ENCODE measurements at regions not wholly inside any gene's neighbourhood (a gene's known extent, or its start where the extent isn't known, plus 50 kb on each side); places are given as distances from the start of the nearest gene placed in this dataset.

- H3K27me3 Mint-ChIP-seq (ENCODE audit: insufficient read depth), result peaks cover 2% of the 10 kb centered on the region
- intact Hi-C loops (cut with micrococcal nuclease), result loop anchor here (1.0 to 2.0 kb wide), 3 partner anchors 12 to 91 kb away; no protein-coding TSS in a partner anchor
- H3K36me3 Mint-ChIP-seq (ENCODE audit: low read depth), result peaks cover 8% of the 10 kb centered on the region
- no peak overlapping the region for H3K27ac Mint-ChIP-seq
- no peak for DNase-seq (ENCODE audit: low spot score)
- no peaks in the 10 kb centered on the region for H3K9me3 Mint-ChIP-seq
- no peak overlapping the region for H3K4me3 Mint-ChIP-seq
- peaks cover 44% of the 10 kb centered on the region for H3K4me1 Mint-ChIP-seq (ENCODE audit: low read depth)
Measured at GRCh38 chr9:91059713-91060112, 258.1 kb downstream of the SYK start.

GRCh38 chr9:91060520-91061343, 259.1 kb downstream of the SYK start:
- H3K4me3 Mint-ChIP-seq, result peak overlapping the region; percentile 6
- peaks cover 40% of the 10 kb centered on the region for H3K4me1 Mint-ChIP-seq (ENCODE audit: low read depth)
- peaks cover 2% of the 10 kb centered on the region for H3K27me3 Mint-ChIP-seq (ENCODE audit: insufficient read depth)
- no peak for DNase-seq (ENCODE audit: low spot score)
- peak overlapping the region; percentile 70 for H3K27ac Mint-ChIP-seq
- intact Hi-C loops (cut with micrococcal nuclease), result loop anchor here (1.0 to 2.0 kb wide), 3 partner anchors 11 to 90 kb away; no protein-coding TSS in a partner anchor
- H3K9me3 Mint-ChIP-seq, result no peaks in the 10 kb centered on the region
- peaks cover 11% of the 10 kb centered on the region for H3K36me3 Mint-ChIP-seq (ENCODE audit: low read depth)

GRCh38 chr9:91061506-91061905, 259.9 kb downstream of the SYK start:
- H3K27ac Mint-ChIP-seq, result peak overlapping the region; percentile 59
- H3K9me3 Mint-ChIP-seq, result no peaks in the 10 kb centered on the region
- no peak overlapping the region for H3K4me3 Mint-ChIP-seq
- peaks cover 35% of the 10 kb centered on the region for H3K4me1 Mint-ChIP-seq (ENCODE audit: low read depth)
- intact Hi-C loops (cut with micrococcal nuclease), result loop anchor here (2.0 kb wide), 1 partner anchor 89 kb away; no protein-coding TSS in a partner anchor
- H3K27me3 Mint-ChIP-seq (ENCODE audit: insufficient read depth), result peaks cover 2% of the 10 kb centered on the region
- peaks cover 11% of the 10 kb centered on the region for H3K36me3 Mint-ChIP-seq (ENCODE audit: low read depth)
- DNase-seq (ENCODE audit: low spot score), result no peak

GRCh38 chr9:91062281-91062680, 260.7 kb downstream of the SYK start:
- no peak overlapping the region for H3K4me3 Mint-ChIP-seq
- H3K27me3 Mint-ChIP-seq (ENCODE audit: insufficient read depth), result peaks cover 3% of the 10 kb centered on the region
- no peaks in the 10 kb centered on the region for H3K9me3 Mint-ChIP-seq
- intact Hi-C loops (cut with micrococcal nuclease), result no loop called here
- no peak for DNase-seq (ENCODE audit: low spot score)
- H3K4me1 Mint-ChIP-seq (ENCODE audit: low read depth), result peaks cover 32% of the 10 kb centered on the region
- H3K36me3 Mint-ChIP-seq (ENCODE audit: low read depth), result peaks cover 10% of the 10 kb centered on the region
- no peak overlapping the region for H3K27ac Mint-ChIP-seq

- peaks cover 9% of the 10 kb centered on the region for H3K36me3 Mint-ChIP-seq (ENCODE audit: low read depth)
- no peak overlapping the region for H3K27ac Mint-ChIP-seq
- peaks cover 26% of the 10 kb centered on the region for H3K4me1 Mint-ChIP-seq (ENCODE audit: low read depth)
- intact Hi-C loops (cut with micrococcal nuclease), result no loop called here
- DNase-seq (ENCODE audit: low spot score), result no peak
- H3K9me3 Mint-ChIP-seq, result no peaks in the 10 kb centered on the region
- H3K27me3 Mint-ChIP-seq (ENCODE audit: insufficient read depth), result peaks cover 2% of the 10 kb centered on the region
- H3K4me3 Mint-ChIP-seq, result no peak overlapping the region
Measured at GRCh38 chr9:91063471-91063870, 261.9 kb downstream of the SYK start.

- Mint-ChIP-seq H3K27ac (peak overlapping the region; percentile 45), H3K4me1 (ENCODE audit: low read depth) (peaks cover 24% of the 10 kb centered on the region), H3K36me3 (ENCODE audit: low read depth) (peaks cover 13% of the 10 kb centered on the region), H3K9me3 (no peaks in the 10 kb centered on the region), H3K27me3 (ENCODE audit: insufficient read depth) (peaks cover 2% of the 10 kb centered on the region), H3K4me3 (no peak overlapping the region)
- intact Hi-C loops (cut with micrococcal nuclease), result no loop called here
- no peak for DNase-seq (ENCODE audit: low spot score)
Measured at GRCh38 chr9:91065231-91066041, 263.8 kb downstream of the SYK start.

GRCh38 chr9:91066042-91066415, 264.4 kb downstream of the SYK start:
- Mint-ChIP-seq H3K27me3 (ENCODE audit: insufficient read depth) (peaks cover 2% of the 10 kb centered on the region), H3K27ac (no peak overlapping the region), H3K4me1 (ENCODE audit: low read depth) (peaks cover 18% of the 10 kb centered on the region), H3K9me3 (no peaks in the 10 kb centered on the region), H3K36me3 (ENCODE audit: low read depth) (peaks cover 13% of the 10 kb centered on the region), H3K4me3 (no peak overlapping the region)
- no peak for DNase-seq (ENCODE audit: low spot score)
- intact Hi-C loops (cut with micrococcal nuclease), result no loop called here

GRCh38 chr9:91066856-91067255, 265.2 kb downstream of the SYK start:
- H3K27me3 Mint-ChIP-seq (ENCODE audit: insufficient read depth), result peaks cover 2% of the 10 kb centered on the region
- no peak overlapping the region for H3K4me3 Mint-ChIP-seq
- H3K9me3 Mint-ChIP-seq, result no peaks in the 10 kb centered on the region
- H3K4me1 Mint-ChIP-seq (ENCODE audit: low read depth), result peaks cover 17% of the 10 kb centered on the region
- peaks cover 11% of the 10 kb centered on the region for H3K36me3 Mint-ChIP-seq (ENCODE audit: low read depth)
- intact Hi-C loops (cut with micrococcal nuclease), result no loop called here
- DNase-seq (ENCODE audit: low spot score), result no peak
- no peak overlapping the region for H3K27ac Mint-ChIP-seq

- Mint-ChIP-seq H3K27ac (no peak overlapping the region), H3K4me3 (no peak overlapping the region), H3K27me3 (ENCODE audit: insufficient read depth) (peaks cover 2% of the 10 kb centered on the region), H3K4me1 (ENCODE audit: low read depth) (peaks cover 16% of the 10 kb centered on the region), H3K9me3 (no peaks in the 10 kb centered on the region), H3K36me3 (ENCODE audit: low read depth) (peaks cover 11% of the 10 kb centered on the region)
- DNase-seq (ENCODE audit: low spot score), result no peak
- intact Hi-C loops (cut with micrococcal nuclease), result no loop called here
Measured at GRCh38 chr9:91067306-91067860, 265.8 kb downstream of the SYK start.

- Mint-ChIP-seq H3K27ac (peak overlapping the region; percentile 96), H3K4me1 (ENCODE audit: low read depth) (peaks cover 17% of the 10 kb centered on the region), H3K4me3 (peak overlapping the region; percentile 68), H3K27me3 (ENCODE audit: insufficient read depth) (peaks cover 2% of the 10 kb centered on the region), H3K36me3 (ENCODE audit: low read depth) (peaks cover 12% of the 10 kb centered on the region), H3K9me3 (no peaks in the 10 kb centered on the region)
- intact Hi-C loops (cut with micrococcal nuclease), result loop anchor here (1.0 kb wide), 10 partner anchors 11 to 288 kb away; no protein-coding TSS in a partner anchor
- DNase-seq (ENCODE audit: low spot score), result peak; percentile 35
Measured at GRCh38 chr9:91071184-91071990, 269.8 kb downstream of the SYK start.

GRCh38 chr9:91073049-91073810, 271.6 kb downstream of the SYK start:
- no peak for DNase-seq (ENCODE audit: low spot score)
- H3K4me3 Mint-ChIP-seq, result no peak overlapping the region
- intact Hi-C loops (cut with micrococcal nuclease), result no loop called here
- H3K9me3 Mint-ChIP-seq, result no peaks in the 10 kb centered on the region
- peaks cover 32% of the 10 kb centered on the region for H3K4me1 Mint-ChIP-seq (ENCODE audit: low read depth)
- H3K27me3 Mint-ChIP-seq (ENCODE audit: insufficient read depth), result no peaks in the 10 kb centered on the region
- peak overlapping the region; percentile 65 for H3K27ac Mint-ChIP-seq
- H3K36me3 Mint-ChIP-seq (ENCODE audit: low read depth), result peaks cover 12% of the 10 kb centered on the region

Data from activated T-helper 1 cell treated with anti-CD3 and anti-CD28 coated beads, Interleukin-12 subunit alpha, Interleukin-12 subunit beta, Interleukin-2, Interleukin-4 antibody, amounts not matched to agents 30 ng/mL and 10 ng/mL and 1 ng/mL, durations not matched to agents 14 hours and 24 hours and 36 hours (primary cell).